ENCODE measurements at regions not wholly inside any gene's neighbourhood (a gene's known extent, or its start where the extent isn't known, plus 50 kb on each side); places are given as distances from the start of the nearest gene placed in this dataset.

DNA sequence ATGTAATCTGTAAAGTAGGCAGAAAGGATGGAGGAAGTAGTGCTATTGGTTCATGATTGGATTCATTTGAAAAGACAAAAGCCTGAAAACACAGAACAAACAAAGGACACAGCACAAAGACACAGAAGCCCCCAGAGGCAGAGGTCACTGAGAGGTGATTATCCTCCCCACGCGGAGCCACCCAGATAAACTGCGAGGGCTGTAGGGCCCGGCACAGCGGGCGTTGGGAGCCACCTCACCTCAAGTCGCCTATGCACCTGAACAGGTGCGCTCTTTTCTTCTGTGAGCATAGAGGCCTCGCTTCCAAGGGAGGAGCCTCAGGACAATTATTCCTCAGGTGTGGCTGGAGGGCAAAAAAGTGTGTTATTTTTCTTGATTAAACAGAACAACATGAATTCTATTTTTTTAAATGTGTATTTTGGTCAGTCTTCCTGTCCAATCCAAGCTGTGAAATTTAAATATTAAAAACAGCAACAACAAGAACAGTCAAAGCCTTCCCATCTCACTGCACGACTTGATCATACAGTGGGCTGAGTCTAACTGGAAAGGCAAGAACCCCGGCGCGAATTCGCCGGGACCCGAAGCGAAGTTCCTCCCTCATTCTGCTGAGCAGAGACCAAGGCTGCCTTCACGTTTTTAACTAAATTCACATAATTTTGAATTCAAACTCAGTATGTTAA is 205.3 kb downstream of the THBS2 start:
- no peak for DNase-seq (ENCODE audit: low read depth in 3 of 3, low spot score in 1 of 3)

DNA sequence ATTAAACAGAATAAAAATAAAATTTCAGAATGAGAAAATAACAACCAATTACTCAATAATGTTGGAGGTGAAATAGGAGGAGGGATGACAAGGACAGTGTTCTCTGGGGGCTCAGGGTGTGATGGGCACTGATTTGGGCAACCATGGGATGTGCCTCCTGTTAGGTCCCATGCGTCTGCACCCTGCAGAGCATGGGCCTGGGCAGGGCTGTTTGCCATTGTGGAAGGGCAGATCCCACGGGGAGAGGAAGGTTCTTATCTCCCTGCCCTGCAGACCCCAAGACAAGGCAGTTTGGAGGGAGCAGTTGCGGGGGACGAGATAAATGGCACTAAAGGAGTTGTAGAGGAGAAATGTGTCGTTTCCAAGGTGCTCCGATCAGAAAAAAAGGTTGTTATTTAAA is 206.3 kb downstream of the THBS2 start:
- DNase-seq (ENCODE audit: low read depth in 3 of 3, low spot score in 1 of 3) = no peak

DNA sequence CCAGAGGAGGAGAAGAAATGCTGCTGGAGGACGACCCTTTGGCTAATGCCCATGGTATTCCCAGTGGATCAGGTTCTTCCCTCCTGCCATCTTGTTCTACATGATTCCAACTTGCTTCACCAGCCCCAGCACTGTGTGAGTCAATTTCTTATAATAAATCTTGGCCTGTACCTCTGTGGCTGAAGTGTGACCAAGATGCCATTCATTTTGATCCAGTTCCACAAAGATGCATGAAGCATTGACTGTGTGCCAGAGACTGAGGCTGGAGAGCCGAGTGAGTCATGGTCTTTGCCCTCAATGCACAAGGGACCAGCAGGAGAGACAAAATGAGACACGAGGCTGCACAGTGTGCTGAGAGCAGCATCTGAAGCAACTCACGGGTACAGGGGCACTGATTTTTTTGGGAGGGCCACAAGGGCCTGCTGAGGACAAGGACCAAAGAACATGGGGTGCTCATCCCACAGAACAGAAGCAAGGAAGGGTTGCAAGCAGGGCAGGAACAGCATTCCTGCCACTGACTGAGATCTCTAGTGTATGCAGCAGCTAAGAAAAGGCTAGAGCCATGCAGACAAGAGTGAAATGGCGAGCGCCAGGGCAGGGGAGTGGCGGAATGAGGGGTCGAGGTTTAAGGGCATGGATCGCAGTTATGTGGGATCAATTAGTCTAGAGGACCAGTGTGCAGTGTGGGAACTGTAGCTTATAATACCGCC is 207.0 kb downstream of the THBS2 start:
- DNase-seq (ENCODE audit: low read depth in 3 of 3, low spot score in 1 of 3) = no peak

- no peak for DNase-seq (ENCODE audit: low read depth in 3 of 3, low spot score in 1 of 3)
These were observed 207.6 kb downstream of the THBS2 start for GRCh38 chr6:169046021-169046420.

- DNase-seq (ENCODE audit: low read depth in 3 of 3, low spot score in 1 of 3) = no peak
These were observed 208.2 kb downstream of the THBS2 start for GRCh38 chr6:169045486-169045885.

- DNase-seq (ENCODE audit: low read depth in 3 of 3, low spot score in 1 of 3) = no peak
These were observed 209.0 kb downstream of the THBS2 start for GRCh38 chr6:169044381-169045230.

DNA sequence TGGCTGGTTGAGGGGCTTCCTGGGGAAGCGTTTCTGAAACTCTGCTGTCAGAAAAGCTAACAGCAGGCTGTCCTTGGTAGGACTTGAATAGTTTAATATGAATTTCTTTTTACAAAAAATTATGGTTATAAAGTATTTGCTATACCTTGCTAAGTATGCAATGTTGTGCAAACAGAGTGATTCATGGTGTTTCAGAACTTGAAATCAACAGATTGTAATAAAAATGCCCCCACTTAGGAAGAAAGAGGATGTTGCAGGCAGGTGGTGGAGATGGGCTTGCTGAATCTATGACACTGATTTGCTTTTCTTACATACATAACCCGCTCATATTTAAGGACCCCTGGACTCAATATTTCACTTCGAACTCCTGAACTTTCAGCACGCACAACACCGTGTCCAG is 211.6 kb downstream of the THBS2 start:
- no peak for DNase-seq (ENCODE audit: low read depth in 3 of 3, low spot score in 1 of 3)

- DNase-seq (ENCODE audit: low read depth in 3 of 3, low spot score in 1 of 3) = no peak
These were observed 212.6 kb downstream of the THBS2 start for GRCh38 chr6:169041078-169041477.

- no peak for DNase-seq (ENCODE audit: low read depth in 3 of 3, low spot score in 1 of 3)
These were observed 215.0 kb downstream of the THBS2 start for GRCh38 chr6:169038691-169039090.

DNA sequence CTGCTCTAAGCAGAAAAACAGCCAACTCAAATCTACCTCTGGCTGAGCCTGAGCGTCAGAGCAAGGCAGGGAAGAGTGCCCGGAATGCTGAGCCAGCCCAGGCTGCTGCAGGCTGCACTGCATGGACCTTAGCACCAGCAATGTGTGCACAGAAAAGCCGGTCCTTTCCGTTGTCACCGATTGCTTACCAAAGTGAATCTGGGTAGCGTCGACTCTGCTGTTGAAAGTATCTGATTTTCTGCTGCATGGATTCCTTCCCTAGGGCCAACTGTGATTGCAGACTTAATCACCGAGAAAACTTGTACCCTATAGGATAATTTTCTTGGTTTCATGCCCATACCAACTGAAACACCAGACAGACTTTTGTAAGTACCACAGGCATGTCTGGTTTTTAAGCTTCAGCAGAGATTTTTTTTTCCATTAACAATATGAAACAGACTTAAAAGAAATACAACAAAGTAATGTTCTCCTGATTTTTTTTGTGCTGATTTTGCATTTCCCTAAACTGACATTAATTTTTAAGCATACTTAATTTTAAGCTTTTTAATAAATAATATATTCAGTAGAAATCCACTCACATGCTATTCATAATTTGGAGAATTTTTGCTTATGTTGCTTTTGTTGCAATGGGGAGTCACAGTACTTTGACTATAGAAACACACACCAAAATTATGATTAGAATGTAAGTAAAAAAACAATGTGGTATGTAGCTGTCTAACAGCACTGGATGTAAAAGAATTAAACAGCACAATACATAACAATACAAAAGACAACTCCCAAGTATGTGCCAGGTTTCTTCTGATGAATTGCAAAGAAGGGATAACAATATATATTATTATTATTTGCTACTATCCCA is 218.0 kb downstream of the THBS2 start:
- no peak for DNase-seq (ENCODE audit: low read depth in 3 of 3, low spot score in 1 of 3)

DNA sequence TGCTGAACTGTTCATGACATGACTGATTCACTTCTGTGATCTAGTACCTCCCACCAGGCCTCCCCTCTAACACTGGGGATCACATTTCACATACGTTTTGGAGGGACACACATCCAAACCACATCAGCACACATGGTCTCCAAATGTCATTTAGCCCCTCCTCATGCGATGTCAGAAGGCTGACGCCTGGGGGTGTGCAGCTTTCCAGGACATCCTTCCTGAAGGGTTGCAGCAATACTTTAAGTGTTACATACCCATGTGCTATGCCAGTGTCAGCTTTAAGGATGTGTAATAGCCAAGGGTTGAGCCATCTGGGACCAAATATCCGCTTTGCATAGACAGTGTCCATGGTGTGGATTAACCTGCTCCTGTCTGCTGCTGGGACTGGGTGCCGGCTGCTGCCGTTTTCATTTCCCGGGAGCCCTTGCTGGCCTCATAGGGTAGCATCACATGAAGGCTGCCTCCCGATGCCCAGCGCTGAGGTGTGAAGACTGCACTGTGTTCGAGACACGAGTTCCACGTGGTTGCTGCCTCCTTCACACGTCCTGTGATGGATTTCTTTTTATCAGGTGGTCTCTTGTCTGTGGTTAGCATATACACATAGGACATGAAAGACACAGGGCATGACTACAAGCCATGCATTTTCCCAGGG is 219.0 kb downstream of the THBS2 start:
- no peak for DNase-seq (ENCODE audit: low read depth in 3 of 3, low spot score in 1 of 3)

DNA sequence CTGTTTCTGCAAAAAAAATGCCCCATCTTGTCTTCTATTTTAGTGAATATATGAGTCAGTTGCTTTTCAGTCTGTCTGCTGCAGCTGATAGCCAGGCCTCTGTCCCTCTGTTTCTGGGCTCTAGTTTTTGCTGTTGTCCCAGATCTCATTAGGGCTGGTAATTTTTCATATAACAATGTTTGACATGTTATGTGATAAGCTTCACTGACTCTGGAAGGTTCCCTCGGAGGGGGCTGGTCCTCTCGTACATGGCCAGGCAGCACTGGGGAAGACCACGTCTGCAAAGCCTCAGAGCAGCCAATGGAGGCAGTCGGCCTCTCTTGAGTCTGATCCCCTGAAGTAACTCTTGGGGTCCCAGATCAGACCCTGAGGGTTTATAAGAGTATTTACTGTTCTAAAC is 223.8 kb downstream of the THBS2 start:
- no peak for DNase-seq (ENCODE audit: low read depth in 3 of 3, low spot score in 1 of 3)

- no peak for DNase-seq (ENCODE audit: low read depth in 3 of 3, low spot score in 1 of 3)
These were observed 225.3 kb downstream of the THBS2 start for GRCh38 chr6:169028343-169028742.

- DNase-seq (ENCODE audit: low read depth in 3 of 3, low spot score in 1 of 3) = no peak
These were observed 227.5 kb downstream of the THBS2 start for GRCh38 chr6:169026175-169026574.

DNA sequence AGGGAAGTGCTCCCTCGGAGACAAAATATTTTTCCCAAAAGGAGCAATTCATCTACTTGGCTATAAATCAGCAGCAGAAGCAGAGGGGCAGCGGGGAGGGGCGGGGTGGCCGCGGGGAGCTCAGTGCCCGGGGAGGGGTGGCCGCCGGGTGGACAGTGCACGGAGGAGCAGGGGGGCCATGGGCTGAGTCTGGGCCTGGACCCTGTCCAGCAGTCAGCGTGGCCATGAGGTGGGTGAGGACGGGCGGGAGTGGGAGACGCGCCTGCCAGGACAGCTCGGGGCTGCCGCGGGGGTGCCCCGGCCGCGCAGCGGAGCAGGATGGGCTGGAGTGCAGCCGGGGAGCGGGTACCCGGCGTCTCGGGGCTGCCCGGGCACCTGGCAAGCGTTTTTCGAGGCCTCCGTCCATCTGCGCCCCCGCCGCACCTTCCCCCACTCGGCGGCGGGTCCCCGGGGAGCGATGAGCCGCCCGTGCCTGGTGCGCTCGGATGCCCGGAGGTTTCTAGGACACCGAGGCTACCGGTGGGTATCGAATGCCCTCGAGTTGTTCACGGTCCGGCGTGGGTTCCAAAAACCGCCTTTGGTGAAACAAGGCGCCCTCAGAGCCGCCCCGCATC is 229.5 kb downstream of the THBS2 start:
- no peak for DNase-seq (ENCODE audit: low read depth in 3 of 3, low spot score in 1 of 3)

DNA sequence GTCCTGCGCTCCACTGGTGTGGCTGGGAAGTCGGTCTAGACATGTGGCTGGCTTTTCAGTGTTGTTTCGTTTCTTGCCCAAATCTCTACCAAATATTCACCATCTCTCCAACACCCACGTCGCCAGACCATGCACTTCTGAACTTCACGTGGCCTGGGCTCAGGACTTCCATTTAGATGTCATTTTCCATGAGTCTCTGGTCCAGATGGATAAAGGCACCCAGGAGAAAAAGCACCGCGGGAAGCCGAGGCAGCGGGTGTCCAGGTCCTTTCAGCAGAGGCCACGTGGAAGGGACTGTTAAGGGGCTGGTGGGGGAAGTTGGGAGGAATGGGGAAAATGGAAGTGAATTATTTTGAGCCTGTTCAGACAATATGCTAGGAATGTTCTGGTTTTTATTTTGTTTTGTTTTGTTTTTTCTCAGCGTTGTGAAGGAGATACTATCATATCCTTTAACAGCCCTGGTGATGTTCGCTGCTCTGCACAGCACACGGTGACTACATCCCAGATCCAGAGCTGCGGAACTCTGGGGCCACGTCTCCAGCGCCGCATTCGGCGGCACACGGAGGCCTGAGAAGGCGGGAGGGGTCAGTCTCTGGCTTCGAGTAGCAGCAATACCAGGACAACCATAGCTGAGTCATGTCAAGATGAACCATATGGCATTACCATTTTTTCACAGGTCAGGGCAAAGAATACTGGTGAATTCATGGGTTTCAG is 230.3 kb downstream of the THBS2 start:
- no peak for DNase-seq (ENCODE audit: low read depth in 3 of 3, low spot score in 1 of 3)

DNA sequence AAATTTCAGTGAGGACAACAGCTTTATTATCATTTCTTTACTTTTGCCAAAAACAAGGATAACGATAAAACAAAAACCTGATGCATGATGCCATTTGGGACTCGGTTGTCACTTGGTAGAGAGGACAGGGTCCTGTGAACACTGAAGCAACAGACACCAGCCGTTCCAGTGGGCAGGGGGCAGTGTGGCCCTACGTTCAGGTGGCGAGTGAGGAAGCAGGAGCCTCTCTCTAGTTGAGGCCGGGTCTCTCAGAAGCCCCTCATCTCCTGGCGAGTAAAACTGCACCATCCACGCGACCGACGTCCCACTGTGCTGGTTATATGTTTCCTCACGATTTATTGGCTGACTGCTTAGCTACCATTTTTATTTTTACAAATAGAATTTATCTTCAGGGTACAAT is 231.6 kb downstream of the THBS2 start:
- no peak for DNase-seq (ENCODE audit: low read depth in 3 of 3, low spot score in 1 of 3)

DNA sequence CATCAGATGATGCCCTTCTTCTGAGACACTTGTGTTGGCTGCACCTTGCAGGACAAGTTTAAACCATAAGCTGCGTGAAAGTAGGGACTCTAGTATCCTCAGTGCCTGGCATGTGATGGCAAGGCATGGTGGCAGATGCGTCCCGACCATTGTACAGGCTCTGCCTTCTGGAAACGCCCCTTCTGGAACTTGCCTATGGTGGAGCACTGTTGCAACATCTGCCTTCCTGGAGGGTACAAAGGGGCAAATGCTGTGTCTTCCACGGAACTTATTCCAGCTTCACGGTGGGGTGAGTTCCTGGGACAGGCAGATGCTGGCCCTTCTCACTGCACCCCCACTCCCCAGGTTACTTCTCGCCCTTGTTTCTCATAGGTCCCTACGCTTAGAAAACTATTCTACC is 232.8 kb downstream of the THBS2 start:
- no peak for DNase-seq (ENCODE audit: low read depth in 3 of 3, low spot score in 1 of 3)

GRCh38 chr6:169019727-169020491 is 233.7 kb downstream of the THBS2 start:
- no peak for DNase-seq (ENCODE audit: low read depth in 3 of 3, low spot score in 1 of 3)
